ENCODE measurements at regions not wholly inside any gene's neighbourhood (a gene's known extent, or its start where the extent isn't known, plus 50 kb on each side); places are given as distances from the start of the nearest gene placed in this dataset.

DNA sequence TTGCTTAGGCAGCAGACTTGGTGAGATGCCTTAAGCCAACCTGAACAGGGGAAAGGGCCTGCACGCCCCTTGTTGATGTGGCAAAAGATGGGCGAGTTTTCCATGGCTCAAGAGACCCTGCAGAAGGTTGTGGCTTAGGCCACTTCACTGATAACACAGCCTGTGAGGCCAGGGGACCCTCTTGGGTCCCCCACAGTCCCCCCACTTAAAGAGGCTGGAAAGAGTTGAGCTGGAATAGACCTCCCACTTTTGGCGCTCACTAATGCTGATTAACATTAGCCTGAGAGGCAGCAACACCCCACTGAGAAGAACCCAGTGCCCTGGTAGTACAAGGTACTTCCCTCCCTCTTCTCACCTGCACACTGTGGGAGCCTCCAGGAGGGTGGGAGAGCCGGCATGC is 107.5 kb downstream of the TRIM29 start:
- Histone ChIP-seq H3K27me3 (ENCODE audit: control insufficient read depth in 3 of 3, insufficient read depth in 3 of 3, low read length in 2 of 3) (peaks cover 0 to 3% (median 0%) of the 10 kb centered on the region in 3 donors), H3K36me3 (ENCODE audit: control insufficient read depth in 4 of 4, insufficient read depth in 4 of 4, low read length in 4 of 4) (no peaks in the 10 kb centered on the region), H3K9ac (ENCODE audit: insufficient read depth in 1 of 2, low read length in 2 of 2) (no peak overlapping the region), H3K9me3 (ENCODE audit: control insufficient read depth in 4 of 4, insufficient read depth in 3 of 4, low read length in 3 of 4) (peaks cover 0 to 6% (median 0%) of the 10 kb centered on the region in 4 donors), H3K27ac (ENCODE audit: low read depth in 1 of 2, low read length in 1 of 2) (no peak overlapping the region), H3K4me1 (ENCODE audit: control insufficient read depth in 5 of 5, insufficient read depth in 5 of 5, low read length in 5 of 5) (peaks cover 0 to 13% (median 0%) of the 10 kb centered on the region in 5 donors), H3K4me3 (no peak overlapping the region)
- no peak for ATAC-seq (ENCODE audit: insufficient read depth, low FRiP score)
- TF ChIP-seq, protein P1, sequence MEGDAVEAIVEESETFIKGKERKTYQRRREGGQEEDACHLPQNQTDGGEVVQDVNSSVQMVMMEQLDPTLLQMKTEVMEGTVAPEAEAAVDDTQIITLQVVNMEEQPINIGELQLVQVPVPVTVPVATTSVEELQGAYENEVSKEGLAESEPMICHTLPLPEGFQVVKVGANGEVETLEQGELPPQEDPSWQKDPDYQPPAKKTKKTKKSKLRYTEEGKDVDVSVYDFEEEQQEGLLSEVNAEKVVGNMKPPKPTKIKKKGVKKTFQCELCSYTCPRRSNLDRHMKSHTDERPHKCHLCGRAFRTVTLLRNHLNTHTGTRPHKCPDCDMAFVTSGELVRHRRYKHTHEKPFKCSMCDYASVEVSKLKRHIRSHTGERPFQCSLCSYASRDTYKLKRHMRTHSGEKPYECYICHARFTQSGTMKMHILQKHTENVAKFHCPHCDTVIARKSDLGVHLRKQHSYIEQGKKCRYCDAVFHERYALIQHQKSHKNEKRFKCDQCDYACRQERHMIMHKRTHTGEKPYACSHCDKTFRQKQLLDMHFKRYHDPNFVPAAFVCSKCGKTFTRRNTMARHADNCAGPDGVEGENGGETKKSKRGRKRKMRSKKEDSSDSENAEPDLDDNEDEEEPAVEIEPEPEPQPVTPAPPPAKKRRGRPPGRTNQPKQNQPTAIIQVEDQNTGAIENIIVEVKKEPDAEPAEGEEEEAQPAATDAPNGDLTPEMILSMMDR (IDR thresholded peaks at IDR 0.05; ENCODE audit: control extremely low read depth, extremely low read depth), result no peak
- 75 to 83% methylated on average over 4 of the region's 4 CpGs for WGBS, 2 donors
- no peak for DNase-seq

DNA sequence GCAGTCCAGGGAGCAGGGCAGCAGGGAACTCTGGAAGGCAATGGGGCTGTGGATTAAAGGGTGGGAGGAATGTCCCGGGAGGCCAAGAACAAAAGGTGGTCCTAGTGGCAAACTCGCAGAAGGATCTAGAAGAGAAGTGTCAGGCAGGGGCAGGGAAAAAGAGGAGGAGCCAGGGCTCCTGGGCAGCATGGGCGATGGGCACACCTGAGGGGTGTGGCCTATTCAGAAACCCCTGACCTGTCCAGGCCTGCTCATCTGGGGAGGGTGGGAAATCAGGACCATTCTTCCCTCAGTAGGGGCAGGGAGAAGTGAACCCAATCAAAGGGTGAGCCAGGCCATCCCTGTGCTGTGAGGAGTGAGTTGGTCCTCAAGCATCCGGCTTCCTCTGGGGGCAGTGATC is 108.6 kb downstream of the TRIM29 start:
- peaks cover 0 to 3% (median 0%) of the 10 kb centered on the region in 3 donors for H3K27me3 ChIP-seq (ENCODE audit: control insufficient read depth in 3 of 3, insufficient read depth in 3 of 3, low read length in 2 of 3)
- H3K36me3 ChIP-seq (ENCODE audit: control insufficient read depth in 4 of 4, insufficient read depth in 4 of 4, low read length in 4 of 4), result no peaks in the 10 kb centered on the region
- no peak overlapping the region for H3K9ac ChIP-seq (ENCODE audit: insufficient read depth in 1 of 2, low read length in 2 of 2)
- 86 to 89% methylated on average over 4 of the region's 4 CpGs for WGBS, 2 donors
- ATAC-seq (ENCODE audit: insufficient read depth, low FRiP score) (no peak), DNase-seq (no peak)
- peaks cover 0 to 13% (median 0%) of the 10 kb centered on the region in 5 donors for H3K4me1 ChIP-seq (ENCODE audit: control insufficient read depth in 5 of 5, insufficient read depth in 5 of 5, low read length in 5 of 5)
- H3K9me3 ChIP-seq (ENCODE audit: control insufficient read depth in 4 of 4, insufficient read depth in 3 of 4, low read length in 3 of 4), result peaks cover 0 to 3% (median 0%) of the 10 kb centered on the region in 4 donors
- TF ChIP-seq, protein P1 (IDR thresholded peaks at IDR 0.05; ENCODE audit: control extremely low read depth, extremely low read depth), result no peak
- no peak overlapping the region for H3K4me3 ChIP-seq
- no peak overlapping the region for H3K27ac ChIP-seq (ENCODE audit: low read depth in 1 of 2, low read length in 1 of 2)

DNA sequence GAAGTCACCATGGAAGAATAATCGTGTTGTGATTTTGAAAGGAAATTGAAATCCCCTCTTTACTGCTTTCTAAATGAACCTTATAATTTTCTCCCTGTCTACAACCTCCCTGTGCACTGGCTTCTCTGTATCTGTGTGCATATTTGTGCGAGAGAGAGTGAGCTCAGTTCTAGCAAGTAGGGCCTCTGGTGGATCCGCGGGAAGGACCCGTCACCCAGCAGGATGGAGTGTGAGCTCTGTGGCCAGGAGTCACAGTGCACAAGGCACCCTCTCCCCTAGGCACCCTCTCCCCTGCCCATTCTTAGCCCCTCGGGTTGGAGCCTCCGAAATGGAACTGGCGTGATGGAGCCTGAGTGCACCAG is 109.0 kb downstream of the TRIM29 start:
- Histone ChIP-seq H3K9ac (ENCODE audit: insufficient read depth in 1 of 2, low read length in 2 of 2) (no peak overlapping the region), H3K4me3 (no peak overlapping the region), H3K27ac (ENCODE audit: low read depth in 1 of 2, low read length in 1 of 2) (no peak overlapping the region), H3K27me3 (ENCODE audit: control insufficient read depth in 3 of 3, insufficient read depth in 3 of 3, low read length in 2 of 3) (peaks cover 0 to 3% (median 0%) of the 10 kb centered on the region in 3 donors), H3K4me1 (ENCODE audit: control insufficient read depth in 5 of 5, insufficient read depth in 5 of 5, low read length in 5 of 5) (peaks cover 0 to 13% (median 0%) of the 10 kb centered on the region in 5 donors), H3K36me3 (ENCODE audit: control insufficient read depth in 4 of 4, insufficient read depth in 4 of 4, low read length in 4 of 4) (no peaks in the 10 kb centered on the region), H3K9me3 (ENCODE audit: control insufficient read depth in 4 of 4, insufficient read depth in 3 of 4, low read length in 3 of 4) (peaks cover 0 to 3% (median 0%) of the 10 kb centered on the region in 4 donors)
- TF ChIP-seq, protein P1 (IDR thresholded peaks at IDR 0.05; ENCODE audit: control extremely low read depth, extremely low read depth), result no peak
- WGBS, 2 donors, result 91 to 94% methylated on average over 8 of the region's 8 CpGs
- ATAC-seq (ENCODE audit: insufficient read depth, low FRiP score) (no peak), DNase-seq (no peak)

All from lung (tissue), 11 donors.